ENCODE measurements at regions not wholly inside any gene's neighbourhood (a gene's known extent, or its start where the extent isn't known, plus 50 kb on each side); places are given as distances from the start of the nearest gene placed in this dataset.
"Not testable (repeated sequence)": the region's sequence is repeated elsewhere in the genome, so short reads cannot be mapped to it uniquely, and the experiment has no call there.

- no peak for DNase-seq (ENCODE audit: low read depth in 3 of 3)
These were observed 257.4 kb upstream of the TRPC7 start for GRCh38 chr5:136622747-136623146.

- DNase-seq (ENCODE audit: low read depth in 3 of 3), result no peak
These were observed 256.4 kb upstream of the TRPC7 start for GRCh38 chr5:136621743-136622142.

GRCh38 chr5:136620621-136621020 is 255.3 kb upstream of the TRPC7 start:
- DNase-seq (ENCODE audit: low read depth in 3 of 3), result no peak

GRCh38 chr5:136620016-136620419 is 254.7 kb upstream of the TRPC7 start:
- DNase-seq (ENCODE audit: low read depth in 3 of 3), result no peak

GRCh38 chr5:136619556-136619955 is 254.2 kb upstream of the TRPC7 start:
- no peak for DNase-seq (ENCODE audit: low read depth in 3 of 3)

- DNase-seq (ENCODE audit: low read depth in 3 of 3), result no peak
These were observed 250.1 kb upstream of the TRPC7 start for GRCh38 chr5:136615251-136616119.

GRCh38 chr5:136613230-136613629 is 247.9 kb upstream of the TRPC7 start:
- DNase-seq (ENCODE audit: low read depth in 3 of 3), result no peak

GRCh38 chr5:136605638-136606037 is 240.3 kb upstream of the TRPC7 start:
- no peak for DNase-seq (ENCODE audit: low read depth in 3 of 3)

GRCh38 chr5:136600306-136600705 is 235.0 kb upstream of the TRPC7 start:
- no peak for DNase-seq (ENCODE audit: low read depth in 3 of 3)

- no peak for DNase-seq (ENCODE audit: low read depth in 3 of 3)
These were observed 233.6 kb upstream of the TRPC7 start for GRCh38 chr5:136598802-136599404.

GRCh38 chr5:136594416-136594815 is 229.1 kb upstream of the TRPC7 start:
- no peak for DNase-seq (ENCODE audit: low read depth in 3 of 3)

GRCh38 chr5:136590581-136590980 is 225.2 kb upstream of the TRPC7 start:
- DNase-seq (ENCODE audit: low read depth in 3 of 3), result no peak

GRCh38 chr5:136586196-136586595 is 220.9 kb upstream of the TRPC7 start:
- DNase-seq (ENCODE audit: low read depth in 3 of 3), result no peak

GRCh38 chr5:136584474-136584873 is 219.1 kb upstream of the TRPC7 start:
- DNase-seq (ENCODE audit: low read depth in 3 of 3), result no peak

- no peak for DNase-seq (ENCODE audit: low read depth in 3 of 3)
These were observed 213.9 kb upstream of the TRPC7 start for GRCh38 chr5:136579238-136579637.

- DNase-seq (ENCODE audit: low read depth in 3 of 3), result not testable (repeated sequence)
These were observed 204.5 kb upstream of the TRPC7 start for GRCh38 chr5:136569875-136570274.

- not testable (repeated sequence) for DNase-seq (ENCODE audit: low read depth in 3 of 3)
These were observed 200.1 kb upstream of the TRPC7 start for GRCh38 chr5:136565457-136565856.

- DNase-seq (ENCODE audit: low read depth in 3 of 3), result not testable (repeated sequence)
These were observed 199.7 kb upstream of the TRPC7 start for GRCh38 chr5:136565050-136565449.

GRCh38 chr5:136564431-136564830 is 199.1 kb upstream of the TRPC7 start:
- DNase-seq (ENCODE audit: low read depth in 3 of 3), result not testable (repeated sequence)

- no peak for DNase-seq (ENCODE audit: low read depth in 3 of 3)
These were observed 198.1 kb upstream of the TRPC7 start for GRCh38 chr5:136563489-136563888.

GRCh38 chr5:136560126-136560525 is 194.8 kb upstream of the TRPC7 start:
- DNase-seq (ENCODE audit: low read depth in 3 of 3), result no peak

- no peak for DNase-seq (ENCODE audit: low read depth in 3 of 3)
These were observed 194.3 kb upstream of the TRPC7 start for GRCh38 chr5:136559651-136560050.

- not testable (repeated sequence) for DNase-seq (ENCODE audit: low read depth in 3 of 3)
These were observed 181.8 kb upstream of the TRPC7 start for GRCh38 chr5:136547096-136547495.
